ENCODE measurements at regions not wholly inside any gene's neighbourhood (a gene's known extent, or its start where the extent isn't known, plus 50 kb on each side); places are given as distances from the start of the nearest gene placed in this dataset.

DNA sequence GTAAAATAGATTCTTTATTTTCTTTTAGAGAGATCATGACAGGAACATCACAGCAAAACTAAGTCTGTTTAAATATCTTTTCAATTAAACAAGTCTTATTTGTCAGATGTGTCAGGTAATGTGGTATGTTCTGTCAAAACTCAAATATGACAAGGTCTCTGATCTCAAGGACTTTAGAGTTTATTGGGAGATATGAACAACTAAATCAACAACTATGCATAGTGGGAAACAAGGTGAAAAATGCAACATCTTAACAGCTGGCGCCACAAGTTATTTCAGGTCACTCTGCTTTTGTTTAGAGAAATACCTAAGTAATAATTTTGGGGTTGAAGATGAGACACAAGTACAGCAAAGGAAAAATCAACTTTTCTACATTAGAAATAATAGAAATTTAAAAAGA, 779.4 kb upstream of the ADGRL4 start:
- H3K9me3 ChIP-seq, result no peaks in the 10 kb centered on the region
- no peak overlapping the region for H3K4me3 ChIP-seq
- H3K27me3 ChIP-seq, result no peaks in the 10 kb centered on the region
- H3K36me3 ChIP-seq (ENCODE audit: low read depth, missing control alignments), result no peaks in the 10 kb centered on the region
- intact Hi-C loops (cut with DNase I; ENCODE audit: low total_unique reads), result no loop called here
- no peak for DNase-seq
- H3K27ac ChIP-seq, result no peak overlapping the region
- 88 to 90% methylated on average over 1 of the region's 1 CpG for WGBS, 2 donors
- TF ChIP-seq, protein P1, sequence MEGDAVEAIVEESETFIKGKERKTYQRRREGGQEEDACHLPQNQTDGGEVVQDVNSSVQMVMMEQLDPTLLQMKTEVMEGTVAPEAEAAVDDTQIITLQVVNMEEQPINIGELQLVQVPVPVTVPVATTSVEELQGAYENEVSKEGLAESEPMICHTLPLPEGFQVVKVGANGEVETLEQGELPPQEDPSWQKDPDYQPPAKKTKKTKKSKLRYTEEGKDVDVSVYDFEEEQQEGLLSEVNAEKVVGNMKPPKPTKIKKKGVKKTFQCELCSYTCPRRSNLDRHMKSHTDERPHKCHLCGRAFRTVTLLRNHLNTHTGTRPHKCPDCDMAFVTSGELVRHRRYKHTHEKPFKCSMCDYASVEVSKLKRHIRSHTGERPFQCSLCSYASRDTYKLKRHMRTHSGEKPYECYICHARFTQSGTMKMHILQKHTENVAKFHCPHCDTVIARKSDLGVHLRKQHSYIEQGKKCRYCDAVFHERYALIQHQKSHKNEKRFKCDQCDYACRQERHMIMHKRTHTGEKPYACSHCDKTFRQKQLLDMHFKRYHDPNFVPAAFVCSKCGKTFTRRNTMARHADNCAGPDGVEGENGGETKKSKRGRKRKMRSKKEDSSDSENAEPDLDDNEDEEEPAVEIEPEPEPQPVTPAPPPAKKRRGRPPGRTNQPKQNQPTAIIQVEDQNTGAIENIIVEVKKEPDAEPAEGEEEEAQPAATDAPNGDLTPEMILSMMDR (IDR thresholded peaks at IDR 0.05), result no peak
- no peak for TF ChIP-seq POLR2A (IDR thresholded peaks at IDR 0.05)
- H3K4me1 ChIP-seq, result no peaks in the 10 kb centered on the region

DNA sequence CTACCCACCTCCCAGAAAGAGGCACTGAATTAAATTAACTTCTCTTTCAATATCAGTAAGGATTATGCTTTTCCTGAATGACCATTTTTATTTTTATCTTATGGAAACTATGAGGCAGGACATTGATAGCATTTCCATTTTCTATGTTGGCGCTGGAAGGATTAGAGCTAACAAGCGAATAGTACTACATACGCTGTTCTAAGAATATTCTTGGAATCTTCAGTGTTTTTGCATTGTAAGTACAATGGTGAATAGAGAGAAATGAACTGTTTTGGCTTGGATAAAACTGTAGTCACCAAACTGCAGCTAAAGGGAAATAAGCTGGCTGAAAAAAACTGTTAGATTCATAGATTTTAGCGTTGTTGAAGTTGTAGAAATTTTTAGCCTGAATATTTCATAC, 779.0 kb upstream of the ADGRL4 start:
- intact Hi-C loops (cut with DNase I; ENCODE audit: low total_unique reads), result no loop called here
- Histone ChIP-seq H3K27me3 (no peaks in the 10 kb centered on the region), H3K27ac (no peak overlapping the region), H3K9me3 (no peaks in the 10 kb centered on the region), H3K4me3 (no peak overlapping the region), H3K4me1 (no peaks in the 10 kb centered on the region), H3K36me3 (ENCODE audit: low read depth, missing control alignments) (no peaks in the 10 kb centered on the region)
- WGBS, 2 donors, result 87 to 88% methylated on average over 4 of the region's 4 CpGs
- no peak for TF ChIP-seq POLR2A (IDR thresholded peaks at IDR 0.05)
- TF ChIP-seq, protein P1 (IDR thresholded peaks at IDR 0.05), result no peak
- no peak for DNase-seq

DNA sequence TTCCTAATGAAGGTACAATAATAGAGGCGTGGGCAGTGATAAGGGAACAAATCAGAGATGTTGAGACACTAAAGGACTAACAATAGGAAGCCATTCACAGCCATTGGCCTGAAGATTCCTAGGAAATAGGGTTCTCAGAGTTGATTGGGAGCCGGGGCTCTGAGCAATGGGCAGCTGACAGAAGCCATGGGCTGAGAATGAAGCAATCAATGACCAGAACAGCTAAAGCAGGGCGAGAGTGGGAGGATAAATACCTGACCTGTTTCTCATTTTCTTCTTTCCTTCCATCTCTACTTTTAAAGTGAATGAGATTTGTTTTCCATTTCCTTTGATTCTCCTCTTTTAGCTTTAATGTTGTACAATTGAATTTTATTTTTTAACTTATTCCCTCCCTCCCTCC, 774.7 kb upstream of the ADGRL4 start:
- no peak for DNase-seq
- intact Hi-C loops (cut with DNase I; ENCODE audit: low total_unique reads), result no loop called here
- Histone ChIP-seq H3K4me1 (no peaks in the 10 kb centered on the region), H3K4me3 (no peak overlapping the region), H3K27ac (no peak overlapping the region), H3K27me3 (no peaks in the 10 kb centered on the region), H3K36me3 (ENCODE audit: low read depth, missing control alignments) (no peaks in the 10 kb centered on the region), H3K9me3 (no peaks in the 10 kb centered on the region)
- WGBS, 2 donors, result 75 to 77% methylated on average over 3 of the region's 3 CpGs
- TF ChIP-seq POLR2A (IDR thresholded peaks at IDR 0.05), result no peak
- TF ChIP-seq, protein P1 (IDR thresholded peaks at IDR 0.05), result no peak

DNA sequence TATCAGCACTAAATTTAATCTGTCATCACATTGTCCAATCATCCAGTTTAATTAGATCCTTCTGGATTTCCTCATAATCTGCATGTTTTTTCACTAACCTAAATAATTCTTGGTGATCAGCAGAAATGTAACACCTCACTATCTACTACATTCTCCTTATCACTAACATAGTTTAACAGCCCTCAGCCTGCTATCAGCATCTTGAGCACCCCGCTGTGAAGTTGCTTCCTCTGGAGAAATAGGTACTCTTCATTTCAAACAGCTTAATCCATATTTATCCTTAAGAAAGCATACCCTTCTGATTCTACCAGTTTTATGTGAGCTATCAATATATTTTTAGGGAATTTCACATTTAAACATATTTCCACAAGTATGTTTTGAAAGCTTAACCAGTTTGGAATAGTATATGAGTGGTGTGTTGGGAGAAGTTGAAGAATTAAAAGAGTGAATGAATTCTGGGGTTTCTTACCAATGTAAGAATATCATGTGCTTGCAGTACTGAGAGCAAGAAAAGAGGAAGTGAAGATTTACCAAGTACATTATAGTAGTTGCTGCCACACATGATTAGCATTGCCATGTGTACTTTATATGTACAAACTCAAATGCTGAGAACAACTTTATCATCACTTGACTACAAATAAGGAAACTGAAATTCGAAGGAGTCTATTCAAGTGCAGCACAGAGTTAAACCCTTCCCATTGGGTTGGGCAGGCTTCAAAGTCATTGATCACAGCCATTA, 771.1 kb upstream of the ADGRL4 start:
- TF ChIP-seq POLR2A (IDR thresholded peaks at IDR 0.05), result no peak
- TF ChIP-seq, protein P1 (IDR thresholded peaks at IDR 0.05), result no peak
- H3K27me3 ChIP-seq, result no peaks in the 10 kb centered on the region
- no peak for DNase-seq
- H3K36me3 ChIP-seq (ENCODE audit: low read depth, missing control alignments), result no peaks in the 10 kb centered on the region
- no peak overlapping the region for H3K4me3 ChIP-seq
- WGBS, 2 donors, result 76 to 79% methylated on average over 2 of the region's 2 CpGs
- no peak overlapping the region for H3K27ac ChIP-seq
- H3K4me1 ChIP-seq, result no peaks in the 10 kb centered on the region
- intact Hi-C loops (cut with DNase I; ENCODE audit: low total_unique reads), result no loop called here
- no peaks in the 10 kb centered on the region for H3K9me3 ChIP-seq

- TF ChIP-seq POLR2A (IDR thresholded peaks at IDR 0.05), result no peak
- TF ChIP-seq, protein P1 (IDR thresholded peaks at IDR 0.05), result no peak
- no peaks in the 10 kb centered on the region for H3K9me3 ChIP-seq
- WGBS, 2 donors, result 92 to 94% methylated on average over 2 of the region's 2 CpGs
- H3K27me3 ChIP-seq, result no peaks in the 10 kb centered on the region
- H3K4me3 ChIP-seq, result no peak overlapping the region
- no peaks in the 10 kb centered on the region for H3K4me1 ChIP-seq
- H3K27ac ChIP-seq, result no peak overlapping the region
- no peaks in the 10 kb centered on the region for H3K36me3 ChIP-seq (ENCODE audit: low read depth, missing control alignments)
- no peak for DNase-seq
- intact Hi-C loops (cut with DNase I; ENCODE audit: low total_unique reads), result no loop called here
Observed at GRCh38 chr1:79775402-79775801, 768.9 kb upstream of the ADGRL4 start.
